GM21360 (cell line): ENCODE measurements at regions not wholly inside any gene's neighbourhood (a gene's known extent, or its start where the extent isn't known, plus 50 kb on each side); places are given as distances from the start of the nearest gene placed in this dataset.
"Not testable (repeated sequence)": the region's sequence is repeated elsewhere in the genome, so short reads cannot be mapped to it uniquely, and the experiment has no call there.

Source experiments
- ATAC-seq: cut with Tn5 transposase; IDR thresholded peaks from one replicate; pipeline ENCODE4 v1.9.1; 2021; ENCODE audit warnings: mild to moderate bottlenecking, moderate library complexity; ENCODE audit not compliant: unreplicated experiment

DNA sequence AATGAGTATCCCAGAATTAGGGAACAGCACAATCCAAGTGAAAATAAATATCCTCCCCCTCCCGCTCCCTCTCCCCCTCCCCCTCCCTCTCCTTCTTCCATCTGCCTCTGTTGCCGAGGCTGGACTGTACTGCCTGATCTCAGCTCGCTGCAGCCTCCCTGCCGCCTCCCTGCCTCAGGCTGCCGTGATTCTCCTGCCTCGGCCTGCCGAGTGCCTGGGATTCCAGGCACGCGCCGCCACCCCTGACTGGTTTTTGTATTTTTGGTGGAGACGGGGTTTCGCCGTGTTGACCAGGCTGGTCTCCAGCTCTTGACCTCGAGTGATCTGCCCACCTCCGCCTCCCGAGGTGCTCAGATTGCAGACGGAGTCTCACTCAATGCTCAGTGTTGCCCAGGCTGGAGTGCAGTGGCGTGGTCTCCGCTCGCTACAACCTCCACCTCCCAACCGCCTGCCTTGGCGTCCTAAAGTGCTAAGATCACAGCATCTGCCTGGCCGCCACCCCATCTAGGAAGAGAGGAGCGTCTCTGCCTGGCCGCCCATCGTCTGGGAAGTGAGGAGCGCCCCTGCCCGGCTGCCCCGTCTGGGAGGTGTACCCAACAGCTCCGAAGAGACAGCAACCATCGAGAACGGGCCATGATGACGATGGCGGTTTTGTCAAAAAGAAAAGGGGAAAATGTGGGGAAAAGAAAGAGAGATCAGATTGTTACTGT is 178.9 kb upstream of the IPO5 start:
- ATAC-seq = not testable (repeated sequence)

- ATAC-seq = no peak
Measured at GRCh38 chr13:97780486-97780885, 173.0 kb upstream of the IPO5 start.

GRCh38 chr13:97781891-97782305 is 171.6 kb upstream of the IPO5 start:
- no peak for ATAC-seq

- ATAC-seq = no peak
Measured at GRCh38 chr13:97786510-97786909, 167.0 kb upstream of the IPO5 start.

DNA sequence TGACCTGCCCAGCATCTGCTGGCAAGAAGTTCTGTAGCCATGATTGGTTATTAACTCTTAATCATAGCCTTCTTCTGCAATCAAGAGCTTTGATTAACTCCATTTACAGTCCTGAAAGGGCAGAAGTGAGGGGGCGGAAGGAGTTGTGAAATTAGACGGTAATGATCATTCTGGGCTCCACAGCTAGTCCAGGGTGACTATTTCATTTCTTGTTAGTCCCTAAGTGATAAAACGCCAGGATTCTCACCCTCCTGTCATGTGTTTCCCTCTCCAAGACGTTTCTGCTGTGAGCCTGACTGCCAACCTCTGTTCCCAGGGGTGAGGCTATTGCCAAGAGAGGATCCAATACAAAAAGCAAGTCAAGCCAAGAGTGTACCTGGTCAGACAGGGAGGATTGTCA is 155.9 kb upstream of the IPO5 start:
- no peak for ATAC-seq

DNA sequence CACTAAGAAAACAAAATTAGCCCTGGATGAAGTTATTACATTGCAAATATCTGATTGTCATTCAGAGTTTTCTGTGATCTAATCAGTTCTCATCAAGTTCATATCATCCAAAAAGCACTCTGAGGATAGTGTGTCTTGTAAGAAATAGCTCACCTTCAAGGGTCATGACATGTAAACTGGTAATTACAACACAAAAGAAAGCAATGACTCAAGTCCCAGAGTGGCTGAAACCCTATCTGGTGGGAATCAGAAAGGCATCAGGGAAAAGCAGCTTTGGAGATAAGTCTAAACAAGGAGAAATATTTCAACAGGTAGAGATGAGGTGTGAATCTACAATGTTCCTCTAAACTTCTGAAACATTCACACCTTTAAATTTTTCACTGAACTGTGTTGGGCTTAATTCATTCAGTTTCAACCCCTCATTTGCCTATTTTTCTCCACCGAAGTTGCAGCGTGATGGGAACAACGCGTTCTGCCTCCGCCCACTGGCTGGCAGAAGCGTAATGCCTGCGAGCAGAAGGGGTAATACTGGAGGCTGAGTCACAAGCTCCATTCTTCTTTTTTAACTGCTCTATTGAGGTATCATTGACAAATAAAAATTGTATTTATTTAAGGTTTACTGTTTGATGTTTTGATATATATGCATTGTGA is 155.2 kb upstream of the IPO5 start:
- no peak for ATAC-seq

DNA sequence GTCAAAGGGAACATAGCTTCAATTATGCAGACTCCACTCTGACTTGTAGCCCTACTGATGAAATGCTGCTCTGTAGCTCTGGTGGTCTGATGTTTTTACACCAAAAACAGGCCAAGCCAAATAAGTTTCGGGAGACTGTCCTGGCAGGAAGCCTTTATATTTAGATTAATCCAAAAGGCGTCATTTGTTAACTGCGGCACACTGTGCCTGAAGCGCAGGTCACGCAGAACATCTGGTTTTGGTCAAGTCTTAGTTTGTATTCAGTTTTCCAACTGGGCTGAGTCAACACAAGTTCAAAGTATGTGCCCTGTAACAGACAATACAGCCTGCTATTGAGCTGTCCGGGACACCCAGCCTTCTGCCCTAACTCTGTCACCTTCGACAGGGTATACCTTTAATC is 154.6 kb upstream of the IPO5 start:
- no peak for ATAC-seq

- ATAC-seq = no peak
Measured at GRCh38 chr13:97802213-97802612, 151.3 kb upstream of the IPO5 start.

- ATAC-seq = no peak
Measured at GRCh38 chr13:97809576-97809975, 143.9 kb upstream of the IPO5 start.

DNA sequence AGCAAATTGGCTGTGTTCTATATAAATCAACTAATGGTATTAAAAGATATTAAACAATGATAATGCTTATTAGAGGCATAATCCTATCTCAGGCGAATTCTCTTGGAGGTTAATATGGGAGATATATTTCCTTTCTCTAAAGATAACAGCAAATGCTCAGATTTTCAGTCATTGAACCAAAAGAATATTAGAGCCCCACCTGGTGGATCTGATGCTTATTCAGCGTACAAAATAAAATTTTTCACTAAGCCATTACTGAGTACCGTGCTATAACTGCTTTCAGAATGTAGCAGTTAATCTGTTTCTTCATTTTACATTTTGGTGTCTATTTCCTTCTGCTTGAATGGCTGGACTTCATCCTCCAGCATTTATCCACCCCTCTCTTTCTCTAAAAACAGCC is 143.3 kb upstream of the IPO5 start:
- ATAC-seq = no peak

GRCh38 chr13:97822377-97822776 is 131.1 kb upstream of the IPO5 start:
- no peak for ATAC-seq

DNA sequence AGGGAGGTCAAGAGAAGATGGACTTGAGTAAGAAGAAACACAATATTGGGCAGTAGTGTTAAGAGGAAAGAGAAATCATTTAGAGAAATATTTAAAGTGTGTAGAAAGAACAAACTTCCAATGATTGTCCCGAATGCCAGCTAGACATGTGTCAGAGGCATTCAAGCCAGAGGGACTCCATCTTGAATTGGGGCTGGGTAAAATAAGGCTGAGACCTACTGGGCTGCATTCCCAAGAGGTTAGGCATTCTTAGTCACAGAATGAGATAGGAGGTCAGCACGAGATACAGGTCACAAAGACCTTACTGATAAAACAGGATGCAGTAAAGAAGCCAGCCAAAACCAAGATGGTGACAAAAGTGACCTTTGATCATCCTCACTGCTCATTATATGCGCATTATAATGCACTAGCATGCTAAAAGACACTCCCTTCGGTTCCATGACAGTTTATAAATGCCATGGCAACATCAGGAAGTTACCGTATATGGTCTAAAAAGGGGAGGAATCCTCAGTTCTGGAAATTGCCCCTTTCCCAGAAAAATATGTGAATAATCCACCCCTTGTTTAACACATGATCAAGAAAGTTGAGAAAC is 127.0 kb upstream of the IPO5 start:
- ATAC-seq = no peak

- no peak for ATAC-seq
Measured at GRCh38 chr13:97834250-97834649, 119.2 kb upstream of the IPO5 start.

GRCh38 chr13:97843189-97843588 is 110.3 kb upstream of the IPO5 start:
- no peak for ATAC-seq

GRCh38 chr13:97844151-97844550 is 109.3 kb upstream of the IPO5 start:
- no peak for ATAC-seq

DNA sequence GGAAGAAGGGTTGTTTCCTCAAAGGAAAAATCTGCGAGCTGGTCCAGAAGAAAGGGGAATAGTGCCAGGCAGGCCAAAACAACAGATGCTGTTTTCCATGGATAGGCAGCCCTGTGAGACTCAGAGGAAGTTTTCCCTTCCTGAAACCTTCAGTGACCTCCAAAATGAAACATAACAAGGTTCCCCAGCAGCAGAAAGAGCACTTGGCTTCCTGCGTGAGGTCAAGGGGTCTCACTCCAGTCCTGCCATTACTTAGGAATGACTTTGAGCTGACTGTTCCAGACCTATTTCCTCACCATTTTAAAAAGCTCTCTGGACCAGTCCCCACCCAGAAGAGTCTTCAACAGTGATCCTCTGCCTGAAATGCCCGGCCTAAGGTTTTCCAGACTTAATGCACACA is 104.6 kb upstream of the IPO5 start:
- ATAC-seq = no peak

GRCh38 chr13:97849305-97849704 is 104.2 kb upstream of the IPO5 start:
- ATAC-seq = peak; percentile 97

- no peak for ATAC-seq
Measured at GRCh38 chr13:97851269-97851668, 102.2 kb upstream of the IPO5 start.

DNA sequence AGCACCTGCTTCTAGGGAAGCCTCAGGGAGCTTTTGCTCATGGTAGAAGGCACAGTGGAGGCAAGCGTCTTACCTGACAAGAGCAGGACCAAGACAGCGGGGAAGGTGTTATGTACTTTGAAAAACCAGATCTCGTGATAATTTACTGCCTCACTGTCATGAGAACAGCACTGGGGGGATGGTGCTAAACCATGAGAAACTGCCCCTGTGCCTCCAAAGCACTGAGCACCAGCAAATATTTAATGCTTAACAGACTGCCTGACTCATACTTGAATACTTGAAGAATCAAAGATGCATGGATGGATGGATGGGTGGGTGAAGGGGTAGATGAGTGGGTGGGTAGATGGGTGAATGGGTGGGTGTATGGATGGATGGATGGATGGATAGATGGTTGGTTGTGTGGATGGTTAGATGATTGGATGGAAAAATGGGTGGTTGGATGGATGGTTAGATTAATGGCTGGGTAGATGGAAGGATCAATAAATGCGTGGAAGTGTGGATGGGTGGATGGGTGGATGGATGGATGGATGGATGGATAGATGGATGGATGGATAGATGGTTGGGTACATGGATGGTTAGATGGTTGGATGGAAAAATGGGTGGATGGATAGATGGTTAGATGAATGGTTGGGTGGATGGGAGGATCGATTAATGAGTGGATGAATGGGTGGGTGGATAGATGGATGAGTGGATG is 101.1 kb upstream of the IPO5 start:
- ATAC-seq = no peak

DNA sequence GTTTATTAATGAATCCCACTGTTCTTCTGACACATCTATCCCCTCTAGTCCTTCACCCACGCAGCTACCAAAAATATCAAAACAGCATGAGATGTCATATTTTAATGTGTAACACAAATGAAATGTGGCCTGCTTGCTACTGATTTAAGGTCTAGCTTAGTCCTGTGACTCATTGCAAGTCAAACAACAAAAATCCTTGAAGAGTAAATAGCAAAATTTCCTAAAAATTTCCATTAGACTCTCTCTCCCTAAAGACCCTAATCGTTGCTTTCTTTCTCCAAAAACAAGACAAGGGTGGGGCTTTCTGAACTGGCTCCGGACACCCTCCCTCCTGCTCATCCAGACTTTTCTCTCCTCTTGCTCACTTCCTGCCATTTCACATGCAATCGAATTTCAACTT is 99.9 kb upstream of the IPO5 start:
- no peak for ATAC-seq

- ATAC-seq = peak; percentile 43
Measured at GRCh38 chr13:97855570-97856303, 97.7 kb upstream of the IPO5 start.
